Endothelial cell of umbilical vein (primary cell): ENCODE measurements at regions not wholly inside any gene's neighbourhood (a gene's known extent, or its start where the extent isn't known, plus 50 kb on each side); places are given as distances from the start of the nearest gene placed in this dataset.

Source experiments
- BruUV-seq: library from RNA; stranded (reverse); fragments of 400-500 nt; replicated peaks from 2 replicates; lab custom pipeline; 2021; lab: Mats Ljungman, UMichigan
- CTCF ChIA-PET: fragments of 300-600, 350-600 bp; sonication (Branson Sonifier 250); formaldehyde crosslinking; loops from one replicate; lab custom pipeline; 2021; ENCODE audit warnings: antibody characterized with exemption, inconsistent platforms; lab: Charles Lee
- POLR2A ChIA-PET: fragments of 300-600, 350-600 bp; sonication (Branson Sonifier 250); formaldehyde crosslinking; loops from one replicate; lab custom pipeline; 2021; ENCODE audit warnings: antibody characterized with exemption, inconsistent platforms; lab: Charles Lee
- DNase-seq: peaks from one replicate; pipeline ENCODE4 v3.0.0-alpha.2; 2011; ENCODE audit warnings: low read depth, low spot score
- FAIRE-seq: peaks from 2 replicates; lab custom pipeline; 2011; peaks lifted over from hg19 to GRCh38; lab: Jason Lieb, UNC
- H2AFZ ChIP-seq: 2 replicates; pipeline ENCODE4 v1.6.0; 2012; ENCODE audit warnings: low read depth, low read length, control low read depth, inconsistent platforms
- H3K27ac ChIP-seq: 2 replicates; pipeline ENCODE4 v1.5.1; 2011; ENCODE audit warnings: low read depth, mild to moderate bottlenecking, control low read depth, low read length, moderate library complexity; ENCODE audit not compliant: insufficient read depth
- H3K27me3 ChIP-seq, 2 experiments: 2 replicates each; pipeline versions ENCODE4 v1.6.0 to v1.6.1; 2011; ENCODE audit warnings: low read length in 2 of 2, mixed read lengths in 1 of 2; ENCODE audit not compliant: control insufficient read depth in 2 of 2, insufficient read depth in 2 of 2
- H3K36me3 ChIP-seq, 2 experiments: 2 replicates in 1 of 2; 3 replicates in 1 of 2; pipeline ENCODE4 v1.5.1; 2011; ENCODE audit warnings: low read length in 2 of 2, mild to moderate bottlenecking in 1 of 2, moderate library complexity in 1 of 2; ENCODE audit not compliant: control insufficient read depth in 2 of 2, insufficient read depth in 2 of 2; ENCODE audit errors: extremely low read depth in 1 of 2
- H3K4me1 ChIP-seq: 3 replicates; pipeline ENCODE4 v1.5.1; 2011; ENCODE audit warnings: mild to moderate bottlenecking, low read length; ENCODE audit not compliant: control insufficient read depth, insufficient read depth; ENCODE audit errors: extremely low read depth
- H3K4me2 ChIP-seq: 2 replicates; pipeline ENCODE4 v1.6.1; 2011; ENCODE audit warnings: low read length, control low read depth, mixed read lengths; ENCODE audit not compliant: insufficient read depth
- H3K4me3 ChIP-seq, 3 experiments: fragments of 200-600 bp in 1 of 3; sonication (generic), shearing (Covaris generic) in 1 of 3; replicated peaks in 1 of 3; 2 replicates each; pipeline ENCODE4 v1.5.1; 2011 to 2016; ENCODE audit warnings: control low read depth in 3 of 3, low read length in 3 of 3, mild to moderate bottlenecking in 2 of 3, inconsistent platforms in 1 of 3, low read depth in 1 of 3, moderate library complexity in 1 of 3; ENCODE audit not compliant: insufficient read depth in 1 of 3
- H3K79me2 ChIP-seq: 2 replicates; pipeline ENCODE4 v1.6.0; 2012; ENCODE audit warnings: low read length, inconsistent platforms; ENCODE audit not compliant: control insufficient read depth, insufficient read depth
- H3K9ac ChIP-seq: replicated peaks from 2 replicates; pipeline ENCODE3; 2011; ENCODE audit warnings: low read length, control low read depth; ENCODE audit not compliant: insufficient read depth; ENCODE audit errors: extremely low read depth
- H3K9me1 ChIP-seq: replicated peaks from 3 replicates; pipeline ENCODE4 v1.6.0; 2011; ENCODE audit warnings: mild to moderate bottlenecking, low read length; ENCODE audit not compliant: control insufficient read depth, insufficient read depth; ENCODE audit errors: extremely low read depth
- H3K9me3 ChIP-seq: replicated peaks from 2 replicates; pipeline ENCODE4 v1.5.1; 2012; ENCODE audit warnings: low read length, inconsistent platforms; ENCODE audit not compliant: control insufficient read depth, insufficient read depth
- H4K20me1 ChIP-seq: replicated peaks from 2 replicates; pipeline ENCODE3; 2011; ENCODE audit warnings: mild to moderate bottlenecking, low read length; ENCODE audit not compliant: control insufficient read depth, insufficient read depth; ENCODE audit errors: extremely low read depth
- CTCF ChIP-seq, 2 donors: IDR thresholded peaks; 1 replicate in 1 of 2; 2 replicates in 1 of 2; pipeline ENCODE4 v1.5.1; 2011; ENCODE audit warnings: low read length in 2 of 2, mild to moderate bottlenecking in 2 of 2, moderate library complexity in 2 of 2, control low read depth in 1 of 2, inconsistent platforms in 1 of 2, low read depth in 1 of 2; ENCODE audit not compliant: insufficient read depth in 1 of 2; ENCODE audit errors: extremely low read depth in 1 of 2
- EZH2 ChIP-seq: IDR thresholded peaks from 2 replicates; pipeline ENCODE4 v1.6.1; 2012; ENCODE audit warnings: borderline replicate concordance, low read depth, mild to moderate bottlenecking, moderate library complexity, low read length, inconsistent platforms; ENCODE audit not compliant: severe bottlenecking
- FOS ChIP-seq: IDR thresholded peaks from 2 replicates; pipeline ENCODE4 v1.6.1; 2011; ENCODE audit warnings: mild to moderate bottlenecking, low read length, moderate library complexity, borderline replicate concordance; ENCODE audit not compliant: insufficient read depth
- GATA2 ChIP-seq: IDR thresholded peaks from 2 replicates; pipeline ENCODE4 v1.7.0; 2011; ENCODE audit warnings: low read depth, mild to moderate bottlenecking, moderate library complexity, mixed read lengths, low read length; ENCODE audit not compliant: insufficient read length, insufficient read depth
- JUN ChIP-seq: IDR thresholded peaks from 2 replicates; pipeline ENCODE4 v1.6.1; 2011; ENCODE audit warnings: borderline replicate concordance, low read depth; ENCODE audit not compliant: insufficient read length, insufficient read depth
- MAX ChIP-seq: IDR thresholded peaks from 2 replicates; pipeline ENCODE4 v1.6.1; 2011; ENCODE audit not compliant: insufficient read depth, insufficient read length
- POLR2A ChIP-seq: IDR thresholded peaks from 2 replicates; pipeline ENCODE4 v1.6.1; 2012; ENCODE audit warnings: low read depth, mild to moderate bottlenecking, control low read depth, low read length
- POLR2AphosphoS5 ChIP-seq: IDR thresholded peaks from 2 replicates; pipeline ENCODE4 v1.6.1; 2012; ENCODE audit warnings: low read depth, mild to moderate bottlenecking, control low read depth, low read length, moderate library complexity; ENCODE audit not compliant: insufficient read depth
- dilution Hi-C: fragments of 300-500 bp; cut with MboI; formaldehyde crosslinking; loops from one replicate; pipeline ENCODE4 v1.15.0; 2019; ENCODE audit warnings: low sequenced_read_pairs; ENCODE audit not compliant: extremely low pct_ligation_motif_present
- intact Hi-C: fragments of 100-400 bp; cut with micrococcal nuclease; formaldehyde crosslinking; loops from one replicate; pipeline ENCODE4 v1.10.0; 2022

- Histone ChIP-seq H3K4me3 (no peak overlapping the region), H3K27ac (no peak overlapping the region), H3K4me1 (no peaks in the 10 kb centered on the region), H3K79me2 (no peaks in the 10 kb centered on the region), H3K9ac (no peak overlapping the region), H3K9me1 (no peaks in the 10 kb centered on the region), H3K36me3 (no peaks in the 10 kb centered on the region), H4K20me1 (no peaks in the 10 kb centered on the region), H3K9me3 (no peaks in the 10 kb centered on the region), H3K4me2 (no peak overlapping the region), H2AFZ (no peak overlapping the region), H3K27me3 (no peaks in the 10 kb centered on the region)
- FAIRE-seq, result no peak
- ChIA-PET CTCF (no interaction called here), POLR2A (no interaction called here)
- no peak for TF ChIP-seq JUN
- TF ChIP-seq GATA2, result no peak
- no peak for TF ChIP-seq FOS
- dilution Hi-C loops, result no loop called here
- no TSS peak for BruUV-seq
- DNase-seq, result no peak
- intact Hi-C loops, result no loop called here
Measured at GRCh38 chr6:80674669-80675068, 568.2 kb downstream of the BCKDHB start.

GRCh38 chr6:80673367-80673766 is 566.9 kb downstream of the BCKDHB start:
- Histone ChIP-seq H3K9me1 (no peaks in the 10 kb centered on the region), H3K79me2 (no peaks in the 10 kb centered on the region), H4K20me1 (no peaks in the 10 kb centered on the region), H3K27me3 (no peaks in the 10 kb centered on the region), H3K27ac (no peak overlapping the region), H3K9ac (no peak overlapping the region), H3K36me3 (no peaks in the 10 kb centered on the region), H3K4me3 (no peak overlapping the region), H3K4me1 (no peaks in the 10 kb centered on the region), H3K4me2 (no peak overlapping the region), H3K9me3 (no peaks in the 10 kb centered on the region), H2AFZ (no peak overlapping the region)
- BruUV-seq, result no TSS peak
- DNase-seq (no peak), FAIRE-seq (no peak)
- ChIA-PET POLR2A (no interaction called here), CTCF (interaction anchor here (0.8 kb wide), 1 partner anchor 68 kb away, joined by 4 read pairs; no protein-coding TSS in a partner anchor)
- intact Hi-C loops, result no loop called here
- TF ChIP-seq FOS, result no peak
- no peak for TF ChIP-seq MAX
- no peak for TF ChIP-seq EZH2
- TF ChIP-seq GATA2, result no peak
- no peak for TF ChIP-seq POLR2A
- no peak for TF ChIP-seq POLR2AphosphoS5
- no peak for TF ChIP-seq CTCF (IDR thresholded peaks at IDR 0.05; ENCODE audit: extremely low read depth in 1 of 2, insufficient read depth in 1 of 2, low read depth in 1 of 2, low read length in 2 of 2)
- dilution Hi-C loops, result no loop called here
